ENCODE measurements at regions not wholly inside any gene's neighbourhood (a gene's known extent, or its start where the extent isn't known, plus 50 kb on each side); places are given as distances from the start of the nearest gene placed in this dataset.

DNA sequence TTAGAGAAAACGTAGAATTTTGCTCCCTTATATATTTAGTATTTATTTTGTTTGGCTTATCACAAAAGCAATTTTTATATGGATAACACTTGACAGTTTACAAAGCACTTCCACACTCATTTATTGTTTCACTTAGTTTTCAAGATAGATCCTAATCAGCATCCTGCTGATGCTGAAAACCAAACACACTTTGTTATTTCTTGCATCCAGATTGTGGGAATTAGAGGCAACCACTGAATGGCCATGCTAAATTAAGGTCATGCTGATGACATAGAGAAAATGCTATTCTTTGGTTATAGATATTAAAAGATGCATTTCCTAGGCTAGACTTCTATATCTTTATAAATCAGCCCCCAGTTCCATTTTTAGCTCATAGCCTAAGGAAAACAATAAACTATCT lies 474.1 kb upstream of the KCNMB2 start:
- TF ChIP-seq CTCF (IDR thresholded peaks at IDR 0.05) (no peak), POLR2A (IDR thresholded peaks at IDR 0.05) (no peak)
